Right lobe of liver (tissue), 6 donors: ENCODE measurements at regions not wholly inside any gene's neighbourhood (a gene's known extent, or its start where the extent isn't known, plus 50 kb on each side); places are given as distances from the start of the nearest gene placed in this dataset.

Experiments
- ATAC-seq, 4 donors: fragments of 200-7000 bp; cut with Tn5 transposase; one replicate each; pipeline ENCODE4 v1.9.1; 2020; ENCODE audit warnings: mild to moderate bottlenecking in 4 of 4, moderate library complexity in 4 of 4
- DNase-seq, 3 donors: peaks; one replicate each; pipeline ENCODE4 v3.0.0-alpha.2; 2020
- H3K27ac ChIP-seq, 3 donors: fragments of 200-600 bp; one replicate each; pipeline ENCODE4 v1.8.0; 2022
- H3K27me3 ChIP-seq, 2 donors: fragments of 200-600 bp; one replicate each; pipeline ENCODE4 v1.8.0; 2022
- H3K36me3 ChIP-seq, 4 donors: fragments of 200-600 bp; sonication (generic) in 1 of 4; one replicate each; pipeline versions ENCODE4 v1.5.1 to v1.8.0; 2017 to 2022; ENCODE audit warnings: control low read depth in 1 of 4
- H3K4me1 ChIP-seq, 4 donors: fragments of 200-600 bp; sonication (generic) in 1 of 4; one replicate each; pipeline versions ENCODE4 v1.5.1 to v1.8.0; 2017 to 2022; ENCODE audit warnings: control low read depth in 1 of 4
- H3K4me3 ChIP-seq, 3 donors: fragments of 200-600 bp; one replicate each; pipeline ENCODE4 v1.8.0; 2022
- H3K9me3 ChIP-seq, 4 donors: fragments of 200-600 bp; sonication (generic) in 1 of 4; one replicate each; pipeline versions ENCODE4 v1.5.1 to v1.8.0; 2017 to 2022; ENCODE audit warnings: control low read depth in 1 of 4
- POLR2A ChIP-seq: fragments of 450-650 bp; IDR thresholded peaks from one replicate; pipeline ENCODE4 v1.6.1; 2017; ENCODE audit warnings: antibody characterized with exemption, mild to moderate bottlenecking
- WGBS: methylation state at CpG from one replicate; pipeline ENCODE4 v1.1.6; 2018; ENCODE audit warnings: low coverage, low lambda C conversion rate; ENCODE audit not compliant: insufficient coverage; ENCODE audit errors: missing lambda C conversion rate; 5-methylcytosine and 5-hydroxymethylcytosine counted together
- intact Hi-C, 2 donors: fragments of 100-400 bp; cut with DNase I; formaldehyde crosslinking; loops; one replicate each; pipeline versions ENCODE4 v1.11.2 to v1.14.1; 2022
- TF ChIP-seq, protein P1 (sequence below), 4 donors: fragments of 200-600 bp in 3 of 4; fragments of 450-650 bp in 1 of 4; IDR thresholded peaks; one replicate each; pipeline versions ENCODE4 v1.5.1 to v1.8.0; 2016 to 2022; ENCODE audit warnings: antibody characterized with exemption in 4 of 4, mild to moderate bottlenecking in 2 of 4
- donor health status: DM: no; HTN: yes; CAD: no.
- donor health status: DM: no; HTN: no; CAD: no.
- donor health status: DM: no; HTN: no; CAD: no.
- donor health status: DM: no; HTN: yes; CAD: no.
- donor health status: DM: no; HTN: yes; CAD: no.

DNA sequence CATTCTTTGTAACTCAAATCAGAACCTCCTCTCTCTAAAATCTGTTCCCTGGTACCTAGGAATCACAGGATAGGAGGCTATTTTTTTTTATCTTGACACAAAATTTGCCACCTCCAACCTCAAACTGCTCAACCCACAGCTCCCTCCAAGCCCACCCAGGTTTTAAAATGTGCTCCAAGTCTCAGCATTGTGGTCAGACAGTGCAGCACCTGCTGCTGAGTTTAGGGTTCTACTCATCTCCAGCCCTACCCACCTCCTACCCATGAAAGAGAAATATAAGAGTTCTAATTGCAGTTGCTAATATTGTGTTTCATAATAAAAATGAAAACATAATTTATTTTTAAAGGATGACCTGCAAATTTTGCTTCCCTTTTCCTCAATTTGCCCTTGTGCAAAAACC lies 496.5 kb downstream of the MAFB start:
- intact Hi-C loops = no loop called here
- Histone ChIP-seq H3K9me3 (no peaks in the 10 kb centered on the region), H3K27me3 (no peaks in the 10 kb centered on the region), H3K4me3 (no peak overlapping the region), H3K36me3 (no peaks in the 10 kb centered on the region), H3K4me1 (no peaks in the 10 kb centered on the region), H3K27ac (no peak overlapping the region)
- DNase-seq (no peak), ATAC-seq (no peak)
- TF ChIP-seq POLR2A = no peak

DNA sequence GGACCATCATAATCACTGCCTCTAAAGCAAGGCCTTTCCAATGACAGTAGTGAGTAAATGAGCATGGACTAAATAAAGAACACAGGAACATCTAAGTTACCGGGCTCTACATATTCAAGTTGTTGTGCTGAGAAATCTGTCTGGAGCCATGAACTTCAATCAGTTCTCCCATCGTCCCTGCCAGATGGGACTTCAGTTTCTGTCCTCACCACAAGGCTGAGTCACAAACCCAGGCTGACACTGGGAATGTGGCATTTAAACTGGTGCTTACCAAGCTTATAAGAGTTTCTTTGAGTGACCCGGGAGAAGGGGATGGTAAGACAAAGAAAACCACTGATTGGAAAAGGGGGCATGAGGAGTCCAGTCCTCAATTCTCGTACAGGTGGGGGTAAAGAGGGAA lies 497.0 kb downstream of the MAFB start:
- no peak overlapping the region for H3K4me3 ChIP-seq
- 63% methylated on average over 4 of the region's 4 CpGs for WGBS
- DNase-seq (no peak), ATAC-seq (no peak)
- no peaks in the 10 kb centered on the region for H3K4me1 ChIP-seq
- no peak overlapping the region for H3K27ac ChIP-seq
- no peaks in the 10 kb centered on the region for H3K9me3 ChIP-seq
- no peaks in the 10 kb centered on the region for H3K27me3 ChIP-seq
- TF ChIP-seq, protein P1, sequence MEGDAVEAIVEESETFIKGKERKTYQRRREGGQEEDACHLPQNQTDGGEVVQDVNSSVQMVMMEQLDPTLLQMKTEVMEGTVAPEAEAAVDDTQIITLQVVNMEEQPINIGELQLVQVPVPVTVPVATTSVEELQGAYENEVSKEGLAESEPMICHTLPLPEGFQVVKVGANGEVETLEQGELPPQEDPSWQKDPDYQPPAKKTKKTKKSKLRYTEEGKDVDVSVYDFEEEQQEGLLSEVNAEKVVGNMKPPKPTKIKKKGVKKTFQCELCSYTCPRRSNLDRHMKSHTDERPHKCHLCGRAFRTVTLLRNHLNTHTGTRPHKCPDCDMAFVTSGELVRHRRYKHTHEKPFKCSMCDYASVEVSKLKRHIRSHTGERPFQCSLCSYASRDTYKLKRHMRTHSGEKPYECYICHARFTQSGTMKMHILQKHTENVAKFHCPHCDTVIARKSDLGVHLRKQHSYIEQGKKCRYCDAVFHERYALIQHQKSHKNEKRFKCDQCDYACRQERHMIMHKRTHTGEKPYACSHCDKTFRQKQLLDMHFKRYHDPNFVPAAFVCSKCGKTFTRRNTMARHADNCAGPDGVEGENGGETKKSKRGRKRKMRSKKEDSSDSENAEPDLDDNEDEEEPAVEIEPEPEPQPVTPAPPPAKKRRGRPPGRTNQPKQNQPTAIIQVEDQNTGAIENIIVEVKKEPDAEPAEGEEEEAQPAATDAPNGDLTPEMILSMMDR (IDR thresholded peaks at IDR 0.05) = no peak
- TF ChIP-seq POLR2A = no peak
- intact Hi-C loops = no loop called here
- no peaks in the 10 kb centered on the region for H3K36me3 ChIP-seq

DNA sequence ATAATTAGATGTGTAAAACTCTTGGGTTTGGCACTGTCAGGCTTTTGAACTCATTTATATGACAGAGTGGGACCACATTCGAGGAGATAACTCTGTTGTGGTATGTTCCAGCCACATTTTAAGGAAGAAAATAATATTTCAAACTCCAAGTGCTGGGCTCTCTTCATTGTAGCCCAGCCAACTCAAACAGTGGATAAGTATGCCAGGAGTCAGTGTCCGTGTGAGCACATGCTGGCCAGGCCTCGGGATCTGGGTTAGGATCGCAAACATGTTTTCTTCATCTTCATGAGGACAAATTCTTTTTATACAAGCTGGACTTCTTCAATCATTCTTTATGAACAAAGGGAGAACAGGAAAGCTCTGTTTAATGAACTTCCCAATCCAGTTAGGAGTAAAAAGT lies 497.5 kb downstream of the MAFB start:
- no peak overlapping the region for H3K27ac ChIP-seq
- DNase-seq = no peak
- WGBS = 24% methylated on average over 4 of the region's 4 CpGs
- H3K27me3 ChIP-seq = no peaks in the 10 kb centered on the region
- TF ChIP-seq, protein P1 (IDR thresholded peaks at IDR 0.05) = no peak
- no peak for TF ChIP-seq POLR2A
- H3K4me1 ChIP-seq = no peaks in the 10 kb centered on the region
- intact Hi-C loops = no loop called here
- no peak for ATAC-seq
- no peaks in the 10 kb centered on the region for H3K36me3 ChIP-seq
- no peaks in the 10 kb centered on the region for H3K9me3 ChIP-seq
- no peak overlapping the region for H3K4me3 ChIP-seq

DNA sequence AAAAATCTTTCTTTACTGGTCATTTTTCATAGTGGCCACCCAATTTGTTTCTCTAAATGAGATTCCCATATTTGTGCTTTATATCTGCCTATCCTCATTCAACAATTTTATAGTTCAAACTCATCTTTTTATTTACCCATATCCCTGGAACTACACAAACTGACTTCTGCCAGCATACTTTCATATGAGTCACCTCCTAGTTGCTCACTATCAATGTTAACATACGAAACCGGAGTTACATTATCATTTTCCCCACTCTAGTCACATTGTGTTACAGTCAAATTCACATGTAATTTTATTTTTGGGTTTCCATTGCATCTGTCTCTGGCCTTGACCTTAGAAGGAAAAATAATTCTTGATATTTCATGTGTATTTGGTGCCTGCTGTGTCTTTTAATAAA lies 499.4 kb downstream of the MAFB start:
- intact Hi-C loops = no loop called here
- H3K9me3 ChIP-seq = no peaks in the 10 kb centered on the region
- TF ChIP-seq POLR2A = no peak
- ATAC-seq = no peak
- no peaks in the 10 kb centered on the region for H3K36me3 ChIP-seq
- no peak overlapping the region for H3K27ac ChIP-seq
- DNase-seq = no peak
- no peaks in the 10 kb centered on the region for H3K4me1 ChIP-seq
- no peak overlapping the region for H3K4me3 ChIP-seq
- H3K27me3 ChIP-seq = no peaks in the 10 kb centered on the region
- WGBS = 69% methylated on average over 2 of the region's 2 CpGs

DNA sequence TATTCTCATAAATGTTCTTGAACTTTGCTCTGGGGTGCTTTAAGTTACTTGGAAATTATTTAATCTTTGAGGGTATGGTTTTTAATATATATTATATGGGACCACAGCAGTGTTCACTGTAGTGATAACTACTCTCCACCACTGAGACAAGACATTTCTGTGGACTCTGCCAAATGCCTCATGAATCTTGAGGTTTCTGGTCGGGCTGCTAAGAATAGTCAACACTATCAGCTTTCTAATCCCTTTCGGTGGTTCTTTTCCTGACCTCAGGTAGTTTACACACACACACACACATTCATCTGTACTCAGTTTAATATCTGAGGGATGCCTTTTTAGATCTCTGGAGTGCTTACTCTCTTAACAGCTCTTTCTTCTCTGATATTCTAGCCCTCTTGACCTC lies 500.7 kb downstream of the MAFB start:
- WGBS = 20% methylated on average over 1 of the region's 2 CpGs

More for the DNA sequence above, 500.7 kb downstream of the MAFB start:
- no peak for DNase-seq
- no peak for ATAC-seq
- Histone ChIP-seq H3K4me1 (no peaks in the 10 kb centered on the region), H3K36me3 (no peaks in the 10 kb centered on the region), H3K27ac (no peak overlapping the region), H3K27me3 (no peaks in the 10 kb centered on the region), H3K9me3 (no peaks in the 10 kb centered on the region), H3K4me3 (no peak overlapping the region)
- intact Hi-C loops = no loop called here
- TF ChIP-seq, protein P1 (IDR thresholded peaks at IDR 0.05) = no peak
- TF ChIP-seq POLR2A = no peak
